ENCODE measurements at regions not wholly inside any gene's neighbourhood (a gene's known extent, or its start where the extent isn't known, plus 50 kb on each side); places are given as distances from the start of the nearest gene placed in this dataset.
"Not testable (repeated sequence)": the region's sequence is repeated elsewhere in the genome, so short reads cannot be mapped to it uniquely, and the experiment has no call there.

GRCh38 chr5:174483411-174483810 lies 241.0 kb upstream of the MSX2 start:
- Histone ChIP-seq H3K27me3 (ENCODE audit: control insufficient read depth in 5 of 5, insufficient read depth in 4 of 5, low read length in 5 of 5) (peaks cover 0 to 5% (median 0%) of the 10 kb centered on the region in 5 donors), H3K27ac (ENCODE audit: low read depth, low read length) (no peak overlapping the region), H3K9me3 (ENCODE audit: control insufficient read depth in 5 of 5, low read length in 5 of 5) (peaks cover 5 to 22% (median 12%) of the 10 kb centered on the region in 5 donors), H3K4me1 (ENCODE audit: control insufficient read depth in 5 of 5, insufficient read depth in 5 of 5, low read length in 5 of 5) (peaks cover 0 to under 1% (median 0%) of the 10 kb centered on the region in 5 donors), H3K9ac (ENCODE audit: low read length in 5 of 5) (no peak overlapping the region), H3K4me3 (ENCODE audit: low read depth in 1 of 5, low read length in 5 of 5) (no peak overlapping the region), H3K36me3 (ENCODE audit: control insufficient read depth in 5 of 5, insufficient read depth in 5 of 5, low read length in 5 of 5) (no peaks in the 10 kb centered on the region)

- Histone ChIP-seq H3K27ac (ENCODE audit: low read depth, low read length) (no peak overlapping the region), H3K36me3 (ENCODE audit: control insufficient read depth in 5 of 5, insufficient read depth in 5 of 5, low read length in 5 of 5) (no peaks in the 10 kb centered on the region), H3K27me3 (ENCODE audit: control insufficient read depth in 5 of 5, insufficient read depth in 4 of 5, low read length in 5 of 5) (no peaks in the 10 kb centered on the region), H3K9ac (ENCODE audit: low read length in 5 of 5) (no peak overlapping the region), H3K4me3 (ENCODE audit: low read depth in 1 of 5, low read length in 5 of 5) (no peak overlapping the region), H3K9me3 (ENCODE audit: control insufficient read depth in 5 of 5, low read length in 5 of 5) (peaks cover 3 to 7% (median 5%) of the 10 kb centered on the region in 5 donors), H3K4me1 (ENCODE audit: control insufficient read depth in 5 of 5, insufficient read depth in 5 of 5, low read length in 5 of 5) (peaks cover 0 to 3% (median 0%) of the 10 kb centered on the region in 5 donors)
Observed at GRCh38 chr5:174489215-174489614, 235.2 kb upstream of the MSX2 start.

- Histone ChIP-seq H3K4me1 (ENCODE audit: control insufficient read depth in 5 of 5, insufficient read depth in 5 of 5, low read length in 5 of 5) (peaks cover 0 to 3% (median 0%) of the 10 kb centered on the region in 5 donors), H3K27ac (ENCODE audit: low read depth, low read length) (no peak overlapping the region), H3K4me3 (ENCODE audit: low read depth in 1 of 5, low read length in 5 of 5) (no peak overlapping the region), H3K9me3 (ENCODE audit: control insufficient read depth in 5 of 5, low read length in 5 of 5) (peaks cover 0 to 3% (median 0%) of the 10 kb centered on the region in 5 donors), H3K36me3 (ENCODE audit: control insufficient read depth in 5 of 5, insufficient read depth in 5 of 5, low read length in 5 of 5) (no peaks in the 10 kb centered on the region), H3K9ac (ENCODE audit: low read length in 5 of 5) (no peak overlapping the region), H3K27me3 (ENCODE audit: control insufficient read depth in 5 of 5, insufficient read depth in 4 of 5, low read length in 5 of 5) (no peaks in the 10 kb centered on the region)
Observed at GRCh38 chr5:174489920-174490597, 234.3 kb upstream of the MSX2 start.

- Histone ChIP-seq H3K4me3 (ENCODE audit: low read depth in 1 of 5, low read length in 5 of 5) (no peak overlapping the region), H3K9ac (ENCODE audit: low read length in 5 of 5) (no peak overlapping the region), H3K27ac (ENCODE audit: low read depth, low read length) (no peak overlapping the region), H3K36me3 (ENCODE audit: control insufficient read depth in 5 of 5, insufficient read depth in 5 of 5, low read length in 5 of 5) (no peaks in the 10 kb centered on the region), H3K9me3 (ENCODE audit: control insufficient read depth in 5 of 5, low read length in 5 of 5) (peaks cover 0 to 3% (median 0%) of the 10 kb centered on the region in 5 donors), H3K27me3 (ENCODE audit: control insufficient read depth in 5 of 5, insufficient read depth in 4 of 5, low read length in 5 of 5) (no peaks in the 10 kb centered on the region), H3K4me1 (ENCODE audit: control insufficient read depth in 5 of 5, insufficient read depth in 5 of 5, low read length in 5 of 5) (peaks cover 0 to 3% (median 0%) of the 10 kb centered on the region in 5 donors)
Observed at GRCh38 chr5:174490728-174491127, 233.7 kb upstream of the MSX2 start.

GRCh38 chr5:174491265-174491664 lies 233.1 kb upstream of the MSX2 start:
- H3K9ac ChIP-seq (ENCODE audit: low read length in 5 of 5), result no peak overlapping the region
- no peaks in the 10 kb centered on the region for H3K27me3 ChIP-seq (ENCODE audit: control insufficient read depth in 5 of 5, insufficient read depth in 4 of 5, low read length in 5 of 5)
- H3K27ac ChIP-seq (ENCODE audit: low read depth, low read length), result no peak overlapping the region
- H3K9me3 ChIP-seq (ENCODE audit: control insufficient read depth in 5 of 5, low read length in 5 of 5), result peaks cover 0 to 3% (median 0%) of the 10 kb centered on the region in 5 donors
- H3K36me3 ChIP-seq (ENCODE audit: control insufficient read depth in 5 of 5, insufficient read depth in 5 of 5, low read length in 5 of 5), result no peaks in the 10 kb centered on the region
- peaks cover 0 to 3% (median 0%) of the 10 kb centered on the region in 5 donors for H3K4me1 ChIP-seq (ENCODE audit: control insufficient read depth in 5 of 5, insufficient read depth in 5 of 5, low read length in 5 of 5)
- H3K4me3 ChIP-seq (ENCODE audit: low read depth in 1 of 5, low read length in 5 of 5), result no peak overlapping the region

GRCh38 chr5:174491761-174492350 lies 232.5 kb upstream of the MSX2 start:
- H3K27me3 ChIP-seq (ENCODE audit: control insufficient read depth in 5 of 5, insufficient read depth in 4 of 5, low read length in 5 of 5), result no peaks in the 10 kb centered on the region

GRCh38 chr5:174493530-174493929 lies 230.9 kb upstream of the MSX2 start:
- Histone ChIP-seq H3K27ac (ENCODE audit: low read depth, low read length) (no peak overlapping the region), H3K4me1 (ENCODE audit: control insufficient read depth in 5 of 5, insufficient read depth in 5 of 5, low read length in 5 of 5) (peaks cover 0 to 1% (median 0%) of the 10 kb centered on the region in 5 donors), H3K36me3 (ENCODE audit: control insufficient read depth in 5 of 5, insufficient read depth in 5 of 5, low read length in 5 of 5) (no peaks in the 10 kb centered on the region)

More at GRCh38 chr5:174491761-174492350, 232.5 kb upstream of the MSX2 start:
- Histone ChIP-seq H3K9me3 (ENCODE audit: control insufficient read depth in 5 of 5, low read length in 5 of 5) (peaks cover 0 to 3% (median 0%) of the 10 kb centered on the region in 5 donors), H3K4me3 (ENCODE audit: low read depth in 1 of 5, low read length in 5 of 5) (no peak overlapping the region), H3K4me1 (ENCODE audit: control insufficient read depth in 5 of 5, insufficient read depth in 5 of 5, low read length in 5 of 5) (peaks cover 0 to 3% (median 0%) of the 10 kb centered on the region in 5 donors), H3K36me3 (ENCODE audit: control insufficient read depth in 5 of 5, insufficient read depth in 5 of 5, low read length in 5 of 5) (no peaks in the 10 kb centered on the region), H3K9ac (ENCODE audit: low read length in 5 of 5) (no peak overlapping the region), H3K27ac (ENCODE audit: low read depth, low read length) (no peak overlapping the region)

GRCh38 chr5:174497939-174498338 lies 226.4 kb upstream of the MSX2 start:
- not testable (repeated sequence) for H3K4me1 ChIP-seq (ENCODE audit: control insufficient read depth in 5 of 5, insufficient read depth in 5 of 5, low read length in 5 of 5); H3K36me3 ChIP-seq (ENCODE audit: control insufficient read depth in 5 of 5, insufficient read depth in 5 of 5, low read length in 5 of 5); H3K4me3 ChIP-seq (ENCODE audit: low read depth in 1 of 5, low read length in 5 of 5); H3K27ac ChIP-seq (ENCODE audit: low read depth, low read length); H3K9ac ChIP-seq (ENCODE audit: low read length in 5 of 5); H3K27me3 ChIP-seq (ENCODE audit: control insufficient read depth in 5 of 5, insufficient read depth in 4 of 5, low read length in 5 of 5)
- peaks cover 0 to 15% (median 6%) of the 10 kb centered on the region in 5 donors for H3K9me3 ChIP-seq (ENCODE audit: control insufficient read depth in 5 of 5, low read length in 5 of 5)

More at GRCh38 chr5:174493530-174493929, 230.9 kb upstream of the MSX2 start:
- Histone ChIP-seq H3K9ac (ENCODE audit: low read length in 5 of 5) (no peak overlapping the region), H3K9me3 (ENCODE audit: control insufficient read depth in 5 of 5, low read length in 5 of 5) (peaks cover 0 to 9% (median 4%) of the 10 kb centered on the region in 5 donors), H3K4me3 (ENCODE audit: low read depth in 1 of 5, low read length in 5 of 5) (no peak overlapping the region), H3K27me3 (ENCODE audit: control insufficient read depth in 5 of 5, insufficient read depth in 4 of 5, low read length in 5 of 5) (no peaks in the 10 kb centered on the region)

GRCh38 chr5:174498575-174498974 lies 225.8 kb upstream of the MSX2 start:
- not testable (repeated sequence) for H3K27me3 ChIP-seq (ENCODE audit: control insufficient read depth in 5 of 5, insufficient read depth in 4 of 5, low read length in 5 of 5); H3K4me3 ChIP-seq (ENCODE audit: low read depth in 1 of 5, low read length in 5 of 5); H3K4me1 ChIP-seq (ENCODE audit: control insufficient read depth in 5 of 5, insufficient read depth in 5 of 5, low read length in 5 of 5); H3K36me3 ChIP-seq (ENCODE audit: control insufficient read depth in 5 of 5, insufficient read depth in 5 of 5, low read length in 5 of 5); H3K27ac ChIP-seq (ENCODE audit: low read depth, low read length); H3K9ac ChIP-seq (ENCODE audit: low read length in 5 of 5)
- H3K9me3 ChIP-seq (ENCODE audit: control insufficient read depth in 5 of 5, low read length in 5 of 5), result peaks cover 0 to 15% (median 6%) of the 10 kb centered on the region in 5 donors

GRCh38 chr5:174500636-174501035 lies 223.7 kb upstream of the MSX2 start:
- no peak overlapping the region for H3K9ac ChIP-seq (ENCODE audit: low read length in 5 of 5)
- H3K4me3 ChIP-seq (ENCODE audit: low read depth in 1 of 5, low read length in 5 of 5), result no peak overlapping the region
- H3K27me3 ChIP-seq (ENCODE audit: control insufficient read depth in 5 of 5, insufficient read depth in 4 of 5, low read length in 5 of 5), result peaks cover 0 to 4% (median 0%) of the 10 kb centered on the region in 5 donors
- H3K4me1 ChIP-seq (ENCODE audit: control insufficient read depth in 5 of 5, insufficient read depth in 5 of 5, low read length in 5 of 5), result peaks cover 0 to 3% (median 0%) of the 10 kb centered on the region in 5 donors
- H3K27ac ChIP-seq (ENCODE audit: low read depth, low read length), result no peak overlapping the region
- H3K9me3 ChIP-seq (ENCODE audit: control insufficient read depth in 5 of 5, low read length in 5 of 5), result peaks cover 0 to 15% (median 6%) of the 10 kb centered on the region in 5 donors
- H3K36me3 ChIP-seq (ENCODE audit: control insufficient read depth in 5 of 5, insufficient read depth in 5 of 5, low read length in 5 of 5), result no peaks in the 10 kb centered on the region
